PC-9 (cell line): ENCODE measurements at regions not wholly inside any gene's neighbourhood (a gene's known extent, or its start where the extent isn't known, plus 50 kb on each side); places are given as distances from the start of the nearest gene placed in this dataset.

Experiments used
- BruUV-seq: library from RNA; stranded (reverse); fragments of 400-500 nt; replicated peaks from 2 replicates; lab custom pipeline; 2021; lab: Mats Ljungman, UMichigan
- CTCF ChIA-PET: fragments of 300-600 bp; sonication (Branson Sonifier 250); formaldehyde crosslinking; loops from one replicate; lab custom pipeline; 2022; ENCODE audit warnings: antibody characterized with exemption; lab: Charles Lee
- POLR2A ChIA-PET: fragments of 300-600 bp; sonication (Branson Sonifier 250); formaldehyde crosslinking; loops from one replicate; lab custom pipeline; 2022; ENCODE audit warnings: antibody characterized with exemption; ENCODE audit not compliant: unreplicated experiment; lab: Charles Lee
- DNase-seq, 2 experiments: peaks; one replicate each; pipeline versions ENCODE4 v3.0.0 to v3.0.0-alpha.2; 2015 to 2022; ENCODE audit warnings: mixed read lengths in 1 of 2
- H2AFZ ChIP-seq: fragments of 200-600 bp; sonication (generic); 2 replicates; pipeline ENCODE4 v1.8.1; 2017; ENCODE audit warnings: antibody characterized with exemption
- H3F3A ChIP-seq: fragments of 200-600 bp; sonication (generic); 2 replicates; pipeline ENCODE4 v1.8.1; 2017; ENCODE audit warnings: antibody characterized with exemption, mild to moderate bottlenecking, low read depth; ENCODE audit not compliant: insufficient read depth
- H3K27ac ChIP-seq: fragments of 200-600 bp; sonication (generic); 2 replicates; pipeline ENCODE4 v1.6.1; 2016; ENCODE audit warnings: mixed run types
- H3K27me3 ChIP-seq: fragments of 200-600 bp; sonication (generic); 2 replicates; pipeline ENCODE4 v1.6.1; 2016; ENCODE audit warnings: low read depth, mixed run types; ENCODE audit not compliant: insufficient read depth
- H3K36me3 ChIP-seq: fragments of 200-600 bp; sonication (generic); 2 replicates; pipeline ENCODE4 v1.6.1; 2016; ENCODE audit warnings: low read depth, mixed run types
- H3K4me1 ChIP-seq: fragments of 200-600 bp; sonication (generic); replicated peaks from 2 replicates; pipeline ENCODE4 v1.6.1; 2016; ENCODE audit warnings: mixed run types; ENCODE audit not compliant: insufficient read depth
- H3K4me2 ChIP-seq: fragments of 200-600 bp; sonication (generic); 2 replicates; pipeline ENCODE4 v1.6.1; 2017; ENCODE audit warnings: mixed run types
- H3K4me3 ChIP-seq: fragments of 200-600 bp; sonication (generic); 2 replicates; pipeline ENCODE4 v1.6.1; 2016; ENCODE audit warnings: mixed run types
- H3K79me2 ChIP-seq: fragments of 200-600 bp; sonication (generic); 2 replicates; pipeline ENCODE4 v1.6.1; 2017; ENCODE audit warnings: low read depth, mixed run types
- H3K9me2 ChIP-seq: fragments of 200-600 bp; sonication (generic); 2 replicates; pipeline ENCODE4 v1.8.1; 2017; ENCODE audit warnings: mild to moderate bottlenecking; ENCODE audit not compliant: insufficient read depth
- H3K9me3 ChIP-seq: fragments of 200-600 bp; sonication (generic); 2 replicates; pipeline ENCODE4 v1.8.1; 2016; ENCODE audit warnings: low read depth; ENCODE audit not compliant: insufficient read depth
- H4K20me1 ChIP-seq: fragments of 200-600 bp; sonication (generic); 2 replicates; pipeline ENCODE4 v1.8.1; 2017; ENCODE audit not compliant: insufficient read depth
- EZH2 ChIP-seq: fragments of 200-600 bp; sonication (generic); IDR thresholded peaks from 2 replicates; pipeline ENCODE4 v1.8.0; 2017; ENCODE audit warnings: antibody characterized with exemption, low read depth
- intact Hi-C: fragments of 100-400 bp; cut with micrococcal nuclease; formaldehyde crosslinking; loops from one replicate; pipeline ENCODE4 v1.10.0; 2022; ENCODE audit not compliant: unreplicated experiment
- TF ChIP-seq, protein P1 (sequence below): fragments of 200-600 bp; sonication (generic); conservative IDR thresholded peaks from 2 replicates; pipeline ENCODE4 v1.6.1; 2017; ENCODE audit warnings: mixed run types, antibody characterized with exemption, mild to moderate bottlenecking, moderate library complexity

DNA sequence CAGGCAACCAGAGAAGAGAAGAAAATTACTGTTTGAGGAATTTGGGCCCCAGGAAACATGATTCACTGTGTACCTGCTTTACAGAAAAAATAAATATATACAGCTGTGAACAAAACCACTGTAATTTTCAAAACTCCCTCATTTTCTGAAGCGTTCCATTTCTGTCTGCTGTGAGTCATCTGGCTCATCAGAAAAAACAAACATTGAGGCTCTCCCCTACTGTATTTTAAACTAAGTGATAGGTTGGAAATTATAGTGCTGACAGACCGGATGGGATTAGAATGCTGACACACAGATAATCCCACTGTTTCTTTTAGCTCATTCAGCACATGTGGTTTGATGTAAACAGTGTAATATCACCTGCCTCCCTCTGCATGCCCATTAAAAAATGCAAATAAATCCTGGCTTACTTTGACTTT, 847.0 kb downstream of the TRIML1 start:
- no peaks in the 10 kb centered on the region for H3K9me2 ChIP-seq
- H3K4me3 ChIP-seq = no peak overlapping the region
- H2AFZ ChIP-seq = no peak overlapping the region
- no peak for TF ChIP-seq EZH2
- TF ChIP-seq, protein P1, sequence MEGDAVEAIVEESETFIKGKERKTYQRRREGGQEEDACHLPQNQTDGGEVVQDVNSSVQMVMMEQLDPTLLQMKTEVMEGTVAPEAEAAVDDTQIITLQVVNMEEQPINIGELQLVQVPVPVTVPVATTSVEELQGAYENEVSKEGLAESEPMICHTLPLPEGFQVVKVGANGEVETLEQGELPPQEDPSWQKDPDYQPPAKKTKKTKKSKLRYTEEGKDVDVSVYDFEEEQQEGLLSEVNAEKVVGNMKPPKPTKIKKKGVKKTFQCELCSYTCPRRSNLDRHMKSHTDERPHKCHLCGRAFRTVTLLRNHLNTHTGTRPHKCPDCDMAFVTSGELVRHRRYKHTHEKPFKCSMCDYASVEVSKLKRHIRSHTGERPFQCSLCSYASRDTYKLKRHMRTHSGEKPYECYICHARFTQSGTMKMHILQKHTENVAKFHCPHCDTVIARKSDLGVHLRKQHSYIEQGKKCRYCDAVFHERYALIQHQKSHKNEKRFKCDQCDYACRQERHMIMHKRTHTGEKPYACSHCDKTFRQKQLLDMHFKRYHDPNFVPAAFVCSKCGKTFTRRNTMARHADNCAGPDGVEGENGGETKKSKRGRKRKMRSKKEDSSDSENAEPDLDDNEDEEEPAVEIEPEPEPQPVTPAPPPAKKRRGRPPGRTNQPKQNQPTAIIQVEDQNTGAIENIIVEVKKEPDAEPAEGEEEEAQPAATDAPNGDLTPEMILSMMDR = no peak
- BruUV-seq = no TSS peak
- no peak overlapping the region for H3K4me2 ChIP-seq
- no peaks in the 10 kb centered on the region for H3K9me3 ChIP-seq
- no peak for DNase-seq
- CTCF ChIA-PET = no interaction called here
- no peaks in the 10 kb centered on the region for H3K79me2 ChIP-seq
- no peaks in the 10 kb centered on the region for H3F3A ChIP-seq
- intact Hi-C loops = no loop called here
- no peaks in the 10 kb centered on the region for H3K27me3 ChIP-seq
- POLR2A ChIA-PET = no interaction called here
- no peaks in the 10 kb centered on the region for H3K4me1 ChIP-seq
- no peaks in the 10 kb centered on the region for H4K20me1 ChIP-seq
- no peaks in the 10 kb centered on the region for H3K36me3 ChIP-seq
- no peak overlapping the region for H3K27ac ChIP-seq

DNA sequence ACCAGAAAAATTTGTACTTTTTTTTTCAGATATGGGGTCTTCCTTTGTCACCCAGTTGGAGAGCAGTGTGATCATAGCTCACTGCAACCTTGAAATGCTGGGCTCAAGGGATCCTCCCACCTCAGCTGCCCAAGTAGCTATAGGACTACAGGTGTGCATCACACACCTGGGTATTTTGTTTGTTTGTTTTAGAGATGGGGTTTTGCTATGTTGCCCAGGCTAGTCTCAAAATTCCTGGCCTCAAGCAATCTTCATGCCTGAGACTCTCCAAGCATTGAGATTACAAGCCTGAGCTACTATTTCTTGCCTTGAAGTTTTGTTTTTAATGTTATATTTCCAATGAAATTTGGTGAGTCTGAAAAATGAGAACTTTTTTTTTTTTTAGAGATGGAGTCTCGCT, 847.8 kb downstream of the TRIML1 start:
- BruUV-seq = no TSS peak
- no peaks in the 10 kb centered on the region for H3K36me3 ChIP-seq
- no peak overlapping the region for H2AFZ ChIP-seq
- H3K79me2 ChIP-seq = no peaks in the 10 kb centered on the region
- H3K4me1 ChIP-seq = no peaks in the 10 kb centered on the region
- H3K4me2 ChIP-seq = no peak overlapping the region
- no peaks in the 10 kb centered on the region for H3K9me2 ChIP-seq
- no peak overlapping the region for H3K4me3 ChIP-seq
- POLR2A ChIA-PET = no interaction called here
- H3K9me3 ChIP-seq = no peaks in the 10 kb centered on the region
- TF ChIP-seq EZH2 = no peak
- TF ChIP-seq, protein P1 = no peak
- DNase-seq = no peak
- CTCF ChIA-PET = no interaction called here
- H4K20me1 ChIP-seq = no peaks in the 10 kb centered on the region
- H3K27me3 ChIP-seq = no peaks in the 10 kb centered on the region
- intact Hi-C loops = no loop called here
- no peak overlapping the region for H3K27ac ChIP-seq
- no peaks in the 10 kb centered on the region for H3F3A ChIP-seq

DNA sequence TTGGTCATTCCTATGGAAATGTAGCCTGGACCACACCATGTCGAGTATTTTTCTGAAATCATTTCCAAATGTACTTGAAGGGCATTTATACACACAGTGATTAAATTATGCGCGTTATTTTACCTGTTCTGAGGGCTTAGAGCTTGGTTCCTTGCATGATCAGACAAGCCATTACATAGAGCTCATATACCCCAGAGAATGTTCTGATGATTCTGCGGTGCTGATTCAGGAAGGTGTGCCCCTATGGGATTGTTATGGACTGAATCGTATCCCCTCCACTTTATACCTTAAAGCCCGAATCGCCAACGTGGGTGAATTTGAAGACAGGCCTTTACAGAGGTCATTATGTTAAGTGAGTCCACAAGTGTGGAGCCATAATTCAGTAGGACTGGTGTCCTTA, 848.9 kb downstream of the TRIML1 start:
- H3K4me1 ChIP-seq = no peaks in the 10 kb centered on the region
- H3K36me3 ChIP-seq = no peaks in the 10 kb centered on the region
- H3K27me3 ChIP-seq = no peaks in the 10 kb centered on the region
- DNase-seq = no peak
- TF ChIP-seq, protein P1 = no peak
- intact Hi-C loops = no loop called here
- H3K4me3 ChIP-seq = no peak overlapping the region
- H3K79me2 ChIP-seq = no peaks in the 10 kb centered on the region
- no peak overlapping the region for H2AFZ ChIP-seq
- no peak overlapping the region for H3K27ac ChIP-seq
- no peaks in the 10 kb centered on the region for H4K20me1 ChIP-seq
- CTCF ChIA-PET = no interaction called here
- H3F3A ChIP-seq = no peaks in the 10 kb centered on the region
- no peak overlapping the region for H3K4me2 ChIP-seq
- no peaks in the 10 kb centered on the region for H3K9me3 ChIP-seq
- no peaks in the 10 kb centered on the region for H3K9me2 ChIP-seq
- no TSS peak for BruUV-seq
- POLR2A ChIA-PET = no interaction called here
